ENCODE measurements at regions not wholly inside any gene's neighbourhood (a gene's known extent, or its start where the extent isn't known, plus 50 kb on each side); places are given as distances from the start of the nearest gene placed in this dataset.
A peak's percentile ranks its signal among the peaks of the same experiment; 100 is the strongest.

- no peak for DNase-seq
These were observed 186.1 kb upstream of the SLITRK2 start for GRCh38 chrX:145631461-145631951.

GRCh38 chrX:145654486-145654885, 163.1 kb upstream of the SLITRK2 start:
- no peak for DNase-seq

DNA sequence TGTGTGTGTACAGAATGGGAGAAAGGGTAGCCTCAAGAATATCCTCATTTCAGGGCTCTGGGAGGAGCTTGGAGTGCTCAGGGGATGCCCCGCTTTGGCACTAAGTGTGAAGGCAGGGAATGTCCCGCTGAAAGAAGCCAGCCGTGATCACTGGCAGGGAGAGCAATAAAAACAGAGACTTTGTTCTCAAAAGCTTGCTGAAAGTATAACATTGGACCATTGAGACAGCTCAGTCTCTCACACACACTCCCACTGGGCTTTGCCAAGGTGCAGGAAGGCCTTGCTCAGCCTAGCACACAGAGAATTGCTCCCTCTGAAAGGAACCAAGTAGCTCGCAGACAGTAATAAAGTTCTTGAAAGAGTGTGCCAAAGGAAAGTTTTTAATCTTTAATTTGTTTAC, 143.8 kb upstream of the SLITRK2 start:
- DNase-seq: no peak

- no peak for DNase-seq
These were observed 140.4 kb upstream of the SLITRK2 start for GRCh38 chrX:145677109-145677817.

GRCh38 chrX:145682518-145683298, 134.9 kb upstream of the SLITRK2 start:
- DNase-seq: no peak

- DNase-seq: no peak
These were observed 130.5 kb upstream of the SLITRK2 start for GRCh38 chrX:145687146-145687545.

DNA sequence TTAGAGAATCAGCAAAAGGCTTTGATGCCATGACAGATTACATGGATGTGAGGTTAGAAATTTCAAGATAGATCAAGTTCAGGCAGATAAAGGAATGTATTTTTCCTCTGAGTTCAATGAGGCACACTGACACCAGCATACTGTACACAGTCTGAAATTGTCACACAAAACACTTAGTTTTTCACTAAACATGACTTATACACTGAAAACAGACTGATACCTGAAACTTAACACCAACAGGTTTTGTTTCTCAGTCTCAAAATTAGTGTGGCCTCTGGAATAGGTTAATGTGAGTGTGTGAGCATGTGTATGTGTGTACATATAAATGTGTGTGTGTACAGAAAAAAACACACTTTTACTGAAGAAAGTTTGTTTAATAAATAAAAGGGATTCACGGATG, 129.9 kb upstream of the SLITRK2 start:
- no peak for DNase-seq

GRCh38 chrX:145694048-145694447, 123.6 kb upstream of the SLITRK2 start:
- no peak for DNase-seq

GRCh38 chrX:145715641-145716138, 101.9 kb upstream of the SLITRK2 start:
- no peak for DNase-seq

- DNase-seq: no peak
These were observed 101.4 kb upstream of the SLITRK2 start for GRCh38 chrX:145716226-145716625.

GRCh38 chrX:145727476-145727875, 90.2 kb upstream of the SLITRK2 start:
- peak in 1 of 4 experiments; percentile 2 for DNase-seq

GRCh38 chrX:145729635-145730034, 88.0 kb upstream of the SLITRK2 start:
- no peak for DNase-seq

- no peak for DNase-seq
These were observed 82.6 kb upstream of the SLITRK2 start for GRCh38 chrX:145735036-145735435.

DNA sequence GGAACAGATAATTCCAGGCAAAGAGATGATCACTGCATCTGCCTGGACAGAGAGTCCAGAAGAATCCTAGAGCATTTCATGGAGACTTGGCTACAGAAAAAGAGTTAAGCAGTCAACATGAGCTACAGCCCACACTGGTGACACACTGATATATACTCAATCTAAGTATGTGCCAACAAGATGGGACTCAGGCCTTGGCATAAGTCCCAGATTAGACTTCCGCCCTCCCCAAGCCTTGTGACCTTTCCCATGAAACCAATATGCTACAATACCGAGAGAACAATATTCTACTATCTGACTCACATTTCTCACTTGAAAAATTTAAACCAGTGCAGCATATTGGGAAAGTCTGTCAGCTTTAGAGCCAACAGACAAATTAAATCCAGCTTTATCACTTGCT, 65.7 kb upstream of the SLITRK2 start:
- no peak for DNase-seq

Measured in suppressor macrophage (primary cell).